ENCODE measurements at regions not wholly inside any gene's neighbourhood (a gene's known extent, or its start where the extent isn't known, plus 50 kb on each side); places are given as distances from the start of the nearest gene placed in this dataset.

DNA sequence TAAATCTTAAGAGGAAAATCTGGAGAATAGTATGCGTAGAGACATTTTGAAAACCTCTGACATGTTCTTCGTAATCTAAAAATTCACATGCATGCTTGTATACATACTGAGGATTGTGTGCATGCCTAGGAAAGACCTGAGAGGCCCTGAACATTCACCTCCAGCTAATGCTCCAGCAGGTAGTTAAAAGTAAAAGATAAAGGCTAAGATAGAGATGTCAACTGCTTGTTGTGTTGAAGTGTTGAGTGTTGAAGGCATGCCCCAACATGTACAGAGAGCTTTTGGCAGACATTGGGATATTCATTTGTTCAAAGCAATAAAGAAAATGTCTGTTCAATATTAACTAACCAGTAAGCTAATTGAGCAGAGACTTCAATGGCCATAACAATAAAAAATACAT, 118.6 kb upstream of the SYT1 start:
- dilution Hi-C loops (cut with HindIII; ENCODE audit: low sequenced_read_pairs, unreplicated experiment), result no loop called here

More for the DNA sequence above, 118.6 kb upstream of the SYT1 start:
- H3K14ac ChIP-seq (replicated peaks; ENCODE audit: low read depth, low read length), result no peak overlapping the region; the same call in 1 of the 2 replicates
- H3K56ac ChIP-seq (ENCODE audit: extremely low read depth, insufficient read depth, low read length), result no peak overlapping the region
- no CpG with 5 or more reads among the region's 2 CpGs for WGBS, 2 experiments (ENCODE audit: extremely low coverage in 2 of 2, insufficient read length in 1 of 2)
- no peak overlapping the region for H3K9ac ChIP-seq (ENCODE audit: low read depth, low read length)
- H2BK15ac ChIP-seq (ENCODE audit: low read depth, low read length), result no peak overlapping the region
- H3K27me3 ChIP-seq (ENCODE audit: control insufficient read depth, insufficient read depth, low read length), result no peaks in the 10 kb centered on the region
- in situ Hi-C loops (cut with MboI; ENCODE audit: low sequenced_read_pairs), result no loop called here
- no peak overlapping the region for H2AFZ ChIP-seq (replicated peaks; ENCODE audit: low read length, poor library complexity)
- CTCF ChIA-PET, result no interaction called here
- no peaks in the 10 kb centered on the region for H3K79me1 ChIP-seq (ENCODE audit: low read depth in 1 of 2, low read length in 2 of 2)
- H2AK5ac ChIP-seq (ENCODE audit: low read depth, low read length), result no peak overlapping the region
- no peak overlapping the region for H2BK120ac ChIP-seq (ENCODE audit: low read depth, low read length)
- no peak overlapping the region for H2BK5ac ChIP-seq (ENCODE audit: low read depth, low read length, poor library complexity, severe bottlenecking)
- no peaks in the 10 kb centered on the region for H3K9me1 ChIP-seq (ENCODE audit: insufficient read depth, low read length)
- H3K23ac ChIP-seq (ENCODE audit: low read depth, low read length), result no peak overlapping the region; the same call in 1 of the 2 replicates
- ATAC-seq (ENCODE audit: low read depth), result no peak
- peak overlapping the region; percentile 41; the same call in 1 of the 2 replicates for H3K18ac ChIP-seq (ENCODE audit: low read depth, low read length)
- H3K4me3 ChIP-seq (ENCODE audit: insufficient read depth, low read depth, low read length), result no peak overlapping the region
- intact Hi-C loops (cut with micrococcal nuclease), result no loop called here
- H4K5ac ChIP-seq (ENCODE audit: low read depth, low read length), result no peak overlapping the region; the same call in 1 of the 2 replicates
- no peak for DNase-seq
- H3K4ac ChIP-seq (ENCODE audit: low read depth, low read length), result no peak overlapping the region
- no peak overlapping the region for H3K4me2 ChIP-seq (ENCODE audit: low read depth, low read length)
- no peak overlapping the region for H2BK20ac ChIP-seq (ENCODE audit: low read depth, low read length)
- H3K9me3 ChIP-seq (ENCODE audit: control insufficient read depth, insufficient read depth, low read length), result no peaks in the 10 kb centered on the region
- no peak for TF ChIP-seq BHLHE40 (IDR thresholded peaks at IDR 0.05; ENCODE audit: low read depth, low read length)
- no peak for TF ChIP-seq NFE2L2 (IDR thresholded peaks at IDR 0.05; ENCODE audit: low read depth, low read length)
- TF ChIP-seq USF2 (IDR thresholded peaks at IDR 0.05; ENCODE audit: low read depth, low read length), result no peak
- TF ChIP-seq RCOR1 (IDR thresholded peaks at IDR 0.05; ENCODE audit: insufficient replicate concordance, low read length), result no peak
- no peak for TF ChIP-seq POLR2A (IDR thresholded peaks at IDR 0.05; ENCODE audit: low read depth, low read length)
- TF ChIP-seq MAZ (IDR thresholded peaks at IDR 0.05; ENCODE audit: borderline replicate concordance, low read depth, low read length), result no peak
- no peak for TF ChIP-seq FOS (IDR thresholded peaks at IDR 0.05; ENCODE audit: low read depth, low read length)
- TF ChIP-seq MAFK (IDR thresholded peaks at IDR 0.05; ENCODE audit: low read depth, low read length), result no peak
- TF ChIP-seq MXI1 (IDR thresholded peaks at IDR 0.05; ENCODE audit: borderline replicate concordance, low read depth, low read length), result no peak
- no peak for TF ChIP-seq RFX5 (IDR thresholded peaks at IDR 0.05; ENCODE audit: low read depth, low read length)
- no peak for TF ChIP-seq CHD1 (IDR thresholded peaks at IDR 0.05; ENCODE audit: low read depth, low read length)
- no peak for TF ChIP-seq SMC3 (IDR thresholded peaks at IDR 0.05; ENCODE audit: low read depth, low read length)
- TF ChIP-seq CEBPB (IDR thresholded peaks at IDR 0.05; ENCODE audit: low read depth, low read length), result no peak
- TF ChIP-seq, protein P1, sequence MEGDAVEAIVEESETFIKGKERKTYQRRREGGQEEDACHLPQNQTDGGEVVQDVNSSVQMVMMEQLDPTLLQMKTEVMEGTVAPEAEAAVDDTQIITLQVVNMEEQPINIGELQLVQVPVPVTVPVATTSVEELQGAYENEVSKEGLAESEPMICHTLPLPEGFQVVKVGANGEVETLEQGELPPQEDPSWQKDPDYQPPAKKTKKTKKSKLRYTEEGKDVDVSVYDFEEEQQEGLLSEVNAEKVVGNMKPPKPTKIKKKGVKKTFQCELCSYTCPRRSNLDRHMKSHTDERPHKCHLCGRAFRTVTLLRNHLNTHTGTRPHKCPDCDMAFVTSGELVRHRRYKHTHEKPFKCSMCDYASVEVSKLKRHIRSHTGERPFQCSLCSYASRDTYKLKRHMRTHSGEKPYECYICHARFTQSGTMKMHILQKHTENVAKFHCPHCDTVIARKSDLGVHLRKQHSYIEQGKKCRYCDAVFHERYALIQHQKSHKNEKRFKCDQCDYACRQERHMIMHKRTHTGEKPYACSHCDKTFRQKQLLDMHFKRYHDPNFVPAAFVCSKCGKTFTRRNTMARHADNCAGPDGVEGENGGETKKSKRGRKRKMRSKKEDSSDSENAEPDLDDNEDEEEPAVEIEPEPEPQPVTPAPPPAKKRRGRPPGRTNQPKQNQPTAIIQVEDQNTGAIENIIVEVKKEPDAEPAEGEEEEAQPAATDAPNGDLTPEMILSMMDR (conservative IDR thresholded peaks at IDR 0.05; ENCODE audit: low read depth, low read length), result no peak
- TF ChIP-seq ELK1 (IDR thresholded peaks at IDR 0.05; ENCODE audit: borderline replicate concordance, low read depth, low read length), result no peak
- no peak for TF ChIP-seq RAD21 (IDR thresholded peaks at IDR 0.05; ENCODE audit: low read length)
- no peak overlapping the region for H2AK9ac ChIP-seq (replicated peaks; ENCODE audit: low read depth, low read length, poor library complexity)
- H4K91ac ChIP-seq (ENCODE audit: insufficient read depth, low read depth, low read length), result no peak overlapping the region
- no peaks in the 10 kb centered on the region for H3K4me1 ChIP-seq (ENCODE audit: control insufficient read depth, insufficient read depth, low read length)
- no peak overlapping the region for H3K27ac ChIP-seq (ENCODE audit: insufficient read depth, low read length)
- H3K36me3 ChIP-seq (ENCODE audit: control insufficient read depth, insufficient read depth, low read length), result no peaks in the 10 kb centered on the region
- no TSS peak for BruUV-seq (replicated peaks)
- no peak overlapping the region; a peak in 1 of 4 replicates for H4K8ac ChIP-seq (ENCODE audit: low read depth in 2 of 2, low read length in 2 of 2)
- POLR2A ChIA-PET (ENCODE audit: unreplicated experiment), result no interaction called here
- no peaks in the 10 kb centered on the region for H4K20me1 ChIP-seq (ENCODE audit: insufficient read depth, low read length)
